Activated T-helper 1 cell treated with Interleukin-2 at 50 U/mL for 16 hours (primary cell): ENCODE measurements at regions not wholly inside any gene's neighbourhood (a gene's known extent, or its start where the extent isn't known, plus 50 kb on each side); places are given as distances from the start of the nearest gene placed in this dataset.
"Not testable (repeated sequence)": the region's sequence is repeated elsewhere in the genome, so short reads cannot be mapped to it uniquely, and the experiment has no call there.

ENCODE experiments used
- DNase-seq: peaks from one replicate; pipeline ENCODE4 v3.0.0-alpha.2; 2020; ENCODE audit warnings: low read depth

DNA sequence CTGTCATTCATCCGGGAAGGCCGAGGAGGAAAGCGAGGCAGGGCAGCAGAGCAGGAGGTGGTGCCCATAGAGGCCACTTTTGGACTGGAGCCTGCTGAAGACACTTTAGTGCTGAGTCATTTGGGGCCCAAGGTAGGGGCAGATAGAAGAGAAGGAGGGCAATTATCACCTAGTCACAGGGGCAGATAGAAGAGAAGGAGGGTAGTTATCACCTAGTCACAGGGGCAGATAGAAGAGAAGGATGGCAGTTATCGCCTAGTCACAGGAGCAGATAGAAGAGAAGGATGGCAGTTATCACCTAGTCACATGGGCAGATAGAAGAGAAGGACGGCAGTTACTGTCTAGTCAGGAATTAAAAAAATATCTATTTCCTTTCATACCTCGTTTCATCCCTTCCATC lies 1372.6 kb downstream of the FOXD4L5 start:
- DNase-seq, result not testable (repeated sequence)

DNA sequence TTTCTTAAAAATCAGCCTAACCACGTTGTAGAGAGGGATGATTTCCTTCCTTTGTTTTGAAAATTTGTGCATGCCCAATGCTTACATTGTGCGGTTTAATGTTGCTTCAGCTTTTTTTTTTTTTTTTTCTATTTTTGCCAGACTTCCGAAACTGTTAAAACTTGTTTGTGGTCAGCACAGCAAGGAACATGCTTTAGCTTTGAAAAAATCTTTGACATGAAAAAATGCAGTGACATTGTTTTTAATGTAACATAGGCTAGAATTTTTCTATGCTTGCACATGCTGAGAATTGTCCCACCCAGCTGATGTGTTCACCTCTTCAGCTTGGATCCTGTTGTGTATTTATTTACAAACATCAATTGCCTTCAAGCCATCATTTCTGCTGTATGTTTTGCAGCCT lies 1375.9 kb downstream of the FOXD4L5 start:
- DNase-seq, result not testable (repeated sequence)

DNA sequence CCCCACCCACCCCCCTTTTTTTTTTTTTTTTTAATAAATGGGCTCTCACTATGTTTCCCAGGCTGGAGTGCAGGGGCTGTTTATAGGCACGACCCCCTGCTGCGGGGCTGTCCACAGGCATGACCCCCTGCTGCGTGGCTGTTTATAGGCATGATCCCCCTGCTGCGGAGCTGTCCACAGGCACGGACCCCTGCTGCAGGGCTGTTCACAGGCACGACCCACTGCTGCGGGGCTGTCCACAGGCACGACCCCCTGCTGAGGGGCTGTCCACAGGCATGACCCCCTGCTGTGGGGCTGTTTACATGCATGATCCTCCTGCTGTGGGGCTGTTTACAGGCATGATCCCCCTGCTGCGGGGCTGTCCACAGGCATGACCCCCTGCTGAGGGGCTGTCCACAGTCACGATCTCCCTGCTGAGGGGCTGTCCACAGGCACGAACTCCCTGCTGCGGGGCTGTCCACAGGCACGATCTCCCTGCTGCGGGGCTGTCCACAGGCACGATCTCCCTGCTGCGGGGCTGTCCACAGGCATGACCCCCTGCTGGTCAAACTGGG lies 1385.3 kb downstream of the FOXD4L5 start:
- DNase-seq, result not testable (repeated sequence)

DNA sequence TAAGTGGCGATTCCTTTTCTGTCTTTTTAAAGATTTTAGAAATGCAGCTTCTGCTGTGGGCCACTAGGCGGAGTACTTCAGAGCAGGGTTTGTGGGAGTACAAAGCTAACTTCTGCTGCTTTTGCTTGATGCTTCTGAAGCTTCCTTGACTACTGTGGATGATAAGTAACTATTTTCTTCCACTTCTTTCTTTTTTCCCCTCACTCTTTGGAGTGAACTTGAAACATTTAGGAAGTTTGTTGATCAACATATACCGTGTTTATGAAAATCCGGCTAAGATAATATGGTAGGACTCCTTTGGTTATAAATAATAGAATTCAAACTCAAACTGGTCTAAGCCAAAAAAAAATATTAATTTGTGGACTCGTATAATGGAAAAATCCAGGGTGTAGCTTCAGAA lies 1403.6 kb downstream of the FOXD4L5 start:
- not testable (repeated sequence) for DNase-seq

DNA sequence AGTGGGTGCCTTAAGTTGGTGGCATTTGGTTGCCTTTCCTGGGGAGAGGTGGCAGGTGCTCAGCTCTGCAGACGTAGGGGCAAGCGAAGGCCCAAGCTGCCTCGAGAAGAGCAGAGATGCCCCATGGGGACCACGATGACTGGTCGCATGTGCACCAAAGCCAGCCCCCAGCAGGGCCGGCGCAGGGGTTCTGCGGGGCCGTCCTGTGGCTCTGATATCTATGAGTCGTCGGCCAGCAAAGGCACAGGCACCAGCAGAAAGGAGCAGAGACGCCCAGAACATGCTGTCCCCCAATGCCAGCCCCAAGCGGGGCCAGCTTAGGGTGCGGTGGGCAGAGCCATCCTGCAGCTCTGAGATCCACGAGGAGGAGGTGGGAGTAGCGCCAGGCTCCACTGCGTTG lies 1408.6 kb downstream of the FOXD4L5 start:
- DNase-seq, result not testable (repeated sequence)

DNA sequence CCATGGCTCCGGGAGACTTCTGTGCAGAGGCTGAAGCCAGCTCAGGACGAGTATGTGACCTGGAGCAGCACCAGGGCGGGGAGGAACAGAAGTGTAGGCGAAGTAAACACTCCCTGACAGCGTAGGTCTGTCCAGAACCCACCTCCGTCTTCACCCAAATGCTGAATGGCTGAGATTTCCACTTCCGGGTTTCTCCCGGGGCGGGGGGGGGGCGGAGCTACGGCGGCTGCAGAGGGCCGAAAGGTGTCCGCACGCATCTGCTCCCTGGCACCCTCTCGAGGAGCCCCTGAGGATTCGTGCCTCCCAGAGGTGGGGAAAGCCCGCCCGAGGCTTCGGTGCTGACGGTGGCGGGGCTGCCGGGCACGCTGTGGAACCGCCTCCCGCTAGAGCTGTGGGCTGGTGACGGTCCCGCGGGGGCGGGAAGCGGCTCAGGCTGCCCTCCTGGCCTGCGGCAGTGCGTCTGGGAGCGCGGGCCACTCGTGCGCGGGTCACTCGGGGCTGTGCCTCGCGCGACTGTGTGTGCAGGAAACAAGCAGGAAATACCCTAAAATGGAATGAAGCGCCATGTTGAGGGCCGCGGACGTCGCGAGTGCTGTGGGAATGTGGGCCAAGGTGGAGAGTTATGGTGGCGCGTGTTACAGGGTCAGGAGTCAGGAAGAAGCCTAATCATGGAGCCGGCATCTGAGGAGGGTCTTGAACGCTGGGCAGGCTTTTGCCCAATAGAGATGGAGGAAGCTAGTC lies 1425.4 kb downstream of the FOXD4L5 start:
- peak; percentile 22 for DNase-seq

DNA sequence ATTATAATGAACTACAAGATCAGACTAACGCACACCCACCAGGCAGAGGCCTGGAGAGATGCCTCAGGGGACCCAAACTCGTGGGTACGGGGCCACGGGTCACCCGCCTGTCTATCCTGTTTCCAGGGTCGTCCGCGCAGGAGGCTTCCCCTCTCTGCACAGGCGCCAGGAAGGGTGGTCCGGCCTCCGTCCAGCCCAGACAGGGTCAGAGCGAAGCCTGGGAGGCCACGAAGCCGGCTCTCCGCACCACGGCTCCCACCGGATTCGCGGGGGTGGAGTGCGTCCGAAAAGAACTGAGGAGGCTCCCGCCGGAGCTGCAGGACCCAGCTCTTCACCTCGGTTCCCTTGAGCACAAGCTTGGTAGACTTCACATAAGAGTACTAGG lies 1425.9 kb downstream of the FOXD4L5 start:
- DNase-seq, result not testable (repeated sequence)

DNA sequence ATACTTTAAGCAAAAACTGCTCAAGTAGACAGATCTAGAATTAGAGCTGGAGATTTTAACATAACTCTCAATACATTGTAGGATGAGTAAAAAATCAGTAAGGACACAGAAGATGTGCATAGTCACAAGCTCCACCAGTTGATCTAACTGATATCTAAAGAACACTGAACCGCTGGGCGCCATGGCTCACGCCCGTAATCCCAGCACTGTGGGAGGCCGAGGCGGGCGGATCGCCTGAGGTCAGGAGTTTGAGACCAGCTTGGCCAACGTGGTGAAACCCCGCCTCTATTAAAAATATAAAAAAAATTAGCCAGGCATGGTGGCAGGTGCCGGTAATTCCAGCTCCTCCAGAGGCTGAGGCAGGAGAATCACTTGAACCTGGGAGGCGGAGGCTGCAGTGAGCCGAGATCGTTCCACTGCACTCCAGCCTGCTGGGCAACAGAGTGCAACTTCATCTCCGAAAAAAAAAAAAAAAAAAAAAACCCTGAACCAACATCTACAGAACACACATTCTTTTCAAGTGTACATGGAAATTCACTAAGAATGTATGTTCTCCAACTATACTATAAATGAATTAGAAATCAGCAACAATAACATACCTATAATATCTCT lies 1431.8 kb downstream of the FOXD4L5 start:
- DNase-seq, result not testable (repeated sequence)

DNA sequence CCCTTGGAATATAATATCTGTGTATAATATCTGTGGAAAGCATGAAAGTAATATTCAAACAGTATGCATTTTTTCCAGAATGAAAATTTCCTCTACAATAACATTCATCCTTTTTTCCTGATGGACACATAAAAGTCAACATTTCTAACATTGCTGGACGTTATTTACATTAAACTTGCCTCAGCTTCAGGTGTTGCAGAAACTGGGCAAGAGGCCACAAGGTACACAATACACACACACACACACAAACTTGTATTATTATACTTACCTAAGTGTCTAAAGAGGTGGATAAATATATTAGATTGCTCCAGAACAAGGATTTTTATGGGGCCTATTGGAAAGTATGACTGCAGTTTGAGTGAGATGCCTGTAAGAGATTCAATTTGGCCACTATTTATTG lies 1460.2 kb downstream of the FOXD4L5 start:
- DNase-seq, result not testable (repeated sequence)

DNA sequence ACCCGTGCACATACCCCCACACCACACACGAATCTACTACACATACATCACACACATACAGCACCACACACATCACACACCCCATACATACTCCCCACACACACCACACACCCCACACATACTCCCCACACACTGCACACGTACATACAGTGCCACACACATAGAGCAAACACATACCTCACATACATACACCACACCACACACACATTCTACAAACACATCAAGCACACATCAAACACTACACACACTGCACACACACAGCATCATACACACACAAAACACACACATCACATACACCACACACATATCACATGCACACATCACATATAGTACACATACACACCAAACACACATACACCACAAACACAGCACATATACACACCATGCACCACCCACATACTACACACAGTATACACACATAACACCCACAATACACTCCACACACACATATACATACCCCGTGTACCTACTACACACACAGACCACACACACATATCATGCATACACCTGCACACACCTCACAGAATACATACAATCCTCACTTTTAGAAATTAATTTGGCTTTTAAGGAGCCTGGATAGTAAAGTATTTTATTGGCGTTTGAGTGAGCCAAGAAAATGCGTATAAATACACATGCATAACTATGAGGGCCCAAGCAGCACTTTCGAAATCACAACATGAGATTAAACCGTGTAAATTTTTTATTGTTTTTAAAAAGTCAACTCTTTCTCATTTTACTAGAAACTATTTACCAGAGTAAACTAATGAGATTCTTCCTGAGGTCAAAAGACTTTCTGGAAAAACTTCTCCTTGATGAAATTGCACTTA lies 1461.4 kb downstream of the FOXD4L5 start:
- not testable (repeated sequence) for DNase-seq

DNA sequence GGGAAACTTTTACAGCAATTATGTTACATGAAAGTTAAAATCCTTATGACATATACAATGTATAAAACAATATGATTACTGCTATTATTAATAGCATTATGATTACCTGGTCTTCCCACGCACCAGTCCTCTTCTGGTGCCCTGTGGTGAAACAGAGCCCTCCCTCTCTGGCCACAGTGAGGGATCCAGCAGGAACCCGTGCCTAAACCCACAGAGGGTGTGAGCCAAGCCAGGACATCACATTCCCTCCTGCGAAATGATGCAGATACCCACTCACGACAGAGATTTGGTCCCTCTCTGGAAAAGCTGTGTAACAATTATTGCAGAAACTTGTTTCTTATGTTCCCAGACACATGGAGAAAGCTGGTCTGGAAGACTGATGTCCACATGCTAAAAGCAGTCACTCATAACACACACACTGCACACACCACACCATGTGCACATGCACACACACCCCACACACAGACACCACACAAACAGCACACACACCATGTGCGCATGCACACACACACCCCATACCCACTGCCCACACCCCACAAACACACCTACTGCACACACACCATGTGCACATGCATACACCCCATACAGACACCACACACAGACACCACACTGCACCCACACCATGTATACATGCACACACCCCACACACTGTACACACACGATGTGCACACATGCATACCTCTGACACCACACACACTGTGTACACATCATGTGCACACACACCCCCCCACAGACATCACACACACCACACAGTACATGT lies 1462.2 kb downstream of the FOXD4L5 start:
- not testable (repeated sequence) for DNase-seq

DNA sequence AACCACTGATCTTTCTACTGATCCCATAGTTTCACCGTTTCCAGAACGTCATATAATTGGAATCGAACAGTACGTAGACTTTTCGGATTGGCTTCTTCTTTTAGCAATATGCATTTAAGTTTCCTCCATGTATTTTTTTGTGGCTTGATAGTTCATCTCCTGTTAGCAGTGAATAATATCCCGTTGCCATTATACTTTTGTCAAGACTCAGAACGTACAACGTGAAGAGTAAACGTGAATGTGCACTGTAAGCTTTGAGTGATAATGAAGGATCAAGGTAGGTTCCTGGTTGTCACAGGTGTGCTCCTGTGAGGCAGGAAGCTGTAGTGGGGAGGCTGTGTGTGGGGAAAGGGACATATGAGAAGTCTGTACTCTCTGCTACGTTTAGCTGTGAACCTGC lies 1463.7 kb downstream of the FOXD4L5 start:
- not testable (repeated sequence) for DNase-seq

DNA sequence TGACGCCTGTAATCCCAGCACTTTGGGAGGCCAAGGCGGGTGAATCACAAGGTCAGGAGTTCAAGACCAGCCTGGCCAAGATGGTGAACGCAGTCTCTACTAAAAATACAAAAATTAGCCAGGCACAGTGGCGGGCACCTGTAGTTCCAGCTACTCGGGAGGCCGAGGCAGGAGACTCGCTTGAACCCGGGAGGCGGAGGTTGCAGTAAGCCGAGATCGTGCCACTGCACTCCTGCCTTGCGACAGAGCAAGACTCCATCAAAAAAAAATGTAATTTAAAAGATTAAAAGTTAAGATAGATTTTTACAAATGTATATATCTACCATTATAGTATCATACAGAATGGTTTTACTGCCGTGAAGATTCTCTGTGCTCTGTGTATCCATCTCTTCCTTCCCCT lies 1464.1 kb downstream of the FOXD4L5 start:
- not testable (repeated sequence) for DNase-seq

DNA sequence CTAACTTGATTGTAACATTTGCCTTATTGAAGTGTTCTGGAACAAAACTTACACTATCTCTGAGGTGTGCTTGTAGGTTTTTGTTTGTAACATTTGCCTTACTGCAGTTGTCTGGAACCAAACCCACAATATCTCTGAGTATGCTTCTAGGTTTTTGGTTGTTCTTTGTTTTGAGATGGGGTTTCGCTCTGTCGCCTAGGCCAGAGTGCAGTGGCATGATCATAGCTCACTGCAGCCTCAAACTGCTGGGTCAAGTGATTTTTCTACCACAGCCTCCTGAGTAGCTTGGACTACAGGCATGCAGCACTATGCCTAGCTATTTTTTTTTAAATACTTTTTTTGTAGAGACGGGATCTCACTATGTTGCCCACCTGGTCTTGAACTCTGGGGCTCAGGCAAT lies 1464.6 kb downstream of the FOXD4L5 start:
- DNase-seq, result not testable (repeated sequence)

DNA sequence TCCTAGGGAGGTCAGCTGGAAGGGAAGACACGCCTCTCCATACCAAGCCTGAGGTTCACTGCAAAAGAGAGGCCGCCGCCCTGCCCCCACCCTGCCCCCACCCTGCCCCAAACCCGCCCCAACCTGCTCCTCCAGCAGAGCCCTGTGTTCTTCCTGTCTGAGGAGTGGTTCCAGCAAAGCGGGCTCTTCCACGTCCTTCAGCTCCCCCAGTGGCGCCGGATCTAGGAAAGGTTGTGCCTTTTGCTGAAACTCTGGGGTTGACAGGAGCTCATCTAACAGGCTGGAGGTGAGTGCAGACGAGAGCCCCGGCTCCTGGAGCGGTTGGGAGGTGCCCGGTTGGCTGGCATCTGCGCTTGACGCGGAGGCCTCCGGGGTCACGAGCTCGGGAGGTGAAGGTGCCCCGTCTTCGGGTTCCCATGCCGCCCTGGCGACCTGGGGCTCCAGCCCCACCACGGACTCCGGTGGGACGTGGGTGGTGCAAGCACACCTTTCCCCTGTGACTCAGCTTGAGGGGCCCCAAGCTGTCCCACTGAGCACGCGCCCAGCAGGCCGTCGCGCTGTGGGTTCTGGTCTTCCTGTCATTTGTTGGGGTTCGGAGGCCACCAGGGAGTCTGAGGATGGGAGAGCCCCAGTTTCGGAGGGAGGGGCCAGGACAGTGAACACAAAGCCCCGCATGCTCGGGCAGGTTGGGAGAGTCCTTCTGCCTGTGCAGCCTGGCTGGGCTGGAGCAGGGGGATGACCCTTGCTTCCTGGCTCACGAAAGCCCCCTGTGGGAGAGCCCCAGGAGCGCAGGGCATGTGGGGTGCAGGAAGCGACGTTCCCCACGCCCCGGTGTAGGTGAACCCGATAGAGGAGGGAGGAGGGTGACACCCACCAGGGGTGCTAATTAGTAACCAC lies 1467.1 kb downstream of the FOXD4L5 start:
- DNase-seq, result peak; percentile 45

DNA sequence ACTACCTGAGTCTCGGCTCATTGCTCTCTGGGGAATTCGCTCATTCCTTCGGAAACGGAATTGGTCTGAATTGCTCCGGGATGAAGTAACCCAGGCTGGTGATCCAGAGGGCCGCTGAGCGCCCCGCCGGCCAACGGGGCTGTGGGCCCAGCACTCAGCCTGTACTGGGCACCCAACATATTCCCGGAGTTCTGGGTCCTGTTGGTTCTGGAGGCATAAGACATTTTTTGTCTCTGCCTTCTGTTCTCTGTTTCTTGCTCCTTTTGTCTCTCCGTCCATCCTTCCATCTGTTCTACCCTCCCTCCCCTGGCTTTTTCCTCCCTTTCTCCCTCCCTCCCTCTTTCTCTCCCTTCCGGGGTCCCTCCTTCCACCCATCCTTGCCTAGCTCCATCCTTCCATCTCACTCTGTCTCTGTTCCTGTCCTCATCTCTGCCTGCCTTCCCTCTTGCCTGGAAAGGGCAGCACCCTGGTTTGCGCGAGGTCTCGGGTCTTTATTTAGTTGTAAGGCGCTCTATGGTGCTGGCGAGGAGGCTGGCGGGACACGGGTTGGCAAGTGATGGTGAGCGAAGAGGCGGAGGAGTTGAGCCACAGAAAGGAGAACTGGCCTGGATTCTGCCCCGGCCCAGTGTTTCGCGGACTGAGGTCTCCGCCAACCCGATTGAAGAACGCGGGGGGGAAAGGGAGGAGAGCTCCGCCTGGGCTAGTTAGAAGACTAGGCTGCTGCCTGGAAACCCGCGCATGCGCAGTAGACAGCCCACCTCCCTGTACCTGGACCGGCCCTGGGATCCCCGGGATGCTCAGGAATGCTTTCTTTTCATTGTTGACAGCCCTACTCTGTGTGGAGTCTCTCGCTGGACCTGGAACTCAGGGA lies 1468.0 kb downstream of the FOXD4L5 start:
- peak; percentile 43 for DNase-seq

DNA sequence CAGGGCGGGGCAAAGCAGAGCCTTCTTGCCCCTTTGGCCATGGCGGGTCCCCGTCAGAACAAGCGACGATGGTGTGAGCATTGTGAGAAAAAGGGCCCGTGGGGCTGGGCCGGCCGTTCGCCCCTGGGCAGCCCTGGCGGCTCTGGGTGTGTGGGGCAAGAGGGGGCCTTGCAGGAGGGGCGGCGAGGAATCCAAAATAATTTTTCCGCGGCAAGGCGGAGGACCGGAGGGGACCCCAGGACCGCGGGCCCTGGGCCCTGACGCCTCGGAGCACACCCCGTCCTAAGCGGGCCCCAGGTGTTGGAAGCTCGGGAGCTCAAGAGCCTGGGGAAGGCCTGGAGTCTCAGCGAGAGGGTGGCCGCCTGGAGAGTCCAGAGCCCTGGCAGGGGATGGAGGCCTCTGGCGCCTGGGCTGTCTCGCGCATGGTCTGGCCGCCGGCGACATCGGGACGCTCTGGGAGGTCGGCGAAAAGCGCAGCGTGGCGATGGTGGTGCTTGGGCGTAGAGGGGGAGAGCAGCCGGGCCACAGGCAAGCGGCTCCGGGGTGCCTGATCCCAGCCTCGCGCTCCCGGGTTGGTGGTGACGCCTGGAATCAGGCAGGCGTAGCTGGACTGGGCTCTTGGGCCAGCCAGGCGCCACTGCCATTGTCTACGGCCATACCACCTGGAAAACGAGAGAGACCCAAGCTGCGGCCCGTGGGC lies 1469.9 kb downstream of the FOXD4L5 start:
- not testable (repeated sequence) for DNase-seq

DNA sequence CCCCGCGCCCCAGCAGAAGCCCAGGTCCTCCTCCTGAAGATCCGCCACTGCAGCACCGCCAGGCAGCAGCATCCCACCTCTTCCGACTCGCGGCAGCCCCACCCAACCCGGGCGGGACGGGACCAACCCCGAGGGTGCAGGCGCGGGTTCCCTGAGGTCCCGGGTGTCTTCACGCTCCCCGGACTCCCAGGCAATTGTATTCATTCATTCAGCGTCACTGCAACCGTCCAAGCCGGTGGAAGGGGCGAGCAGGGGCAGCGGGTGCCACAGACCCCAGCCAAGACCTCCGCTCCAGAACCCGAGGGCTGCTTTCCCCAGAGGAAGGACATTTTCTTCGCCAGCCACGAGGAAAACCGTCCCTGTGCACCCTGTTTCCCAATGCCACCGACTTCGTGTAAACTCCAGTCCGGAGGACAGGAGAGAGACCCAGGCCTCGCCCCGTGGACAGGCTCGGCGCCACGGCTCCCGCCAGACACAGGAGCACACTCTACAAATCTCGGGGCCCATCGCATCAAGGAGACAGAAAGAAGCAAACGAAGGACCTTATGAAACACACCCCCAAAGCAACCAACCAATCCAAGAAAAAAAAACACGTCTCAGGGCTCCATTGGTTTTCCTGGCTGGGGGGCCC lies 1471.5 kb downstream of the FOXD4L5 start:
- not testable (repeated sequence) for DNase-seq

DNA sequence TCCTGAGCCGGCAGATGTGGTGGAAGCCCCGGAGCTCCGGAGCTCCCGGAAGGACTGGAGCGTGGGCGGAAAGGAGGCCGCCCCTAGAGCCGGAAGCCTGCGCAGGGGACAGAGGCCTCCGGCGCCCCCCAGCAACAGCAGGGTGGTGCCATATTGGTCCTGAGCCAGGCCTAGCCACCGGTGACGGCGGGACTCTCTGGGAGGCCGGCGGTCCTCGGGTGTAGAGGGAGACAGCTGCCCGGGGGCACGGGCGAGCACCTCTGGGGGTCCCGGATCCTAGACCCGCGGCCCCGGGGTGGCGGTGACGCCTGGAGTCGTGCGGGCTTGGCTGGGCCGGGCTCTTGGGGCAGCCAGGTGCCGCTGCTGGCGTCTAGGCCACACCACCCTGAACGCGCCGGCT lies 1472.2 kb downstream of the FOXD4L5 start:
- not testable (repeated sequence) for DNase-seq
